Naive B cell (primary cell): ENCODE measurements at regions not wholly inside any gene's neighbourhood (a gene's known extent, or its start where the extent isn't known, plus 50 kb on each side); places are given as distances from the start of the nearest gene placed in this dataset.
"Not testable (repeated sequence)": the region's sequence is repeated elsewhere in the genome, so short reads cannot be mapped to it uniquely, and the experiment has no call there.

Experiments used
- ATAC-seq, 2 donors: fragments of 150-1000 bp; cut with Tn5 transposase; 2 replicates each; pipeline ENCODE4 v1.10.0; 2021; ENCODE audit warnings: low read depth in 2 of 2, mild to moderate bottlenecking in 2 of 2, moderate library complexity in 2 of 2
- DNase-seq: peaks from one replicate; pipeline ENCODE4 v3.0.0; 2022
- H3K27ac Mint-ChIP-seq, 6 donors: one replicate each; pipeline ENCODE4 v1.8.0; 2020 to 2022; ENCODE audit warnings: mild to moderate bottlenecking in 6 of 6, mixed read lengths in 6 of 6, moderate library complexity in 5 of 6, inconsistent platforms in 2 of 6
- H3K27me3 Mint-ChIP-seq, 3 donors: one replicate each; pipeline ENCODE4 v1.8.0; 2021 to 2022; ENCODE audit warnings: mixed read lengths in 3 of 3, mild to moderate bottlenecking in 1 of 3
- H3K36me3 Mint-ChIP-seq, 2 donors: one replicate each; pipeline ENCODE4 v1.8.0; 2020 to 2022; ENCODE audit warnings: mixed read lengths in 2 of 2, inconsistent platforms in 1 of 2, mild to moderate bottlenecking in 1 of 2
- H3K4me1 Mint-ChIP-seq, 3 donors: one replicate each; pipeline ENCODE4 v1.8.0; 2020 to 2022; ENCODE audit warnings: mixed read lengths in 3 of 3, inconsistent platforms in 1 of 3, mild to moderate bottlenecking in 1 of 3, moderate library complexity in 1 of 3
- H3K4me3 Mint-ChIP-seq, 8 donors: one replicate each; pipeline ENCODE4 v1.8.0; 2020 to 2022; ENCODE audit warnings: mild to moderate bottlenecking in 8 of 8, mixed read lengths in 8 of 8, moderate library complexity in 8 of 8, inconsistent platforms in 2 of 8
- H3K9me3 Mint-ChIP-seq, 7 donors: one replicate each; pipeline ENCODE4 v1.8.0; 2020 to 2022; ENCODE audit warnings: mixed read lengths in 7 of 7, mild to moderate bottlenecking in 5 of 7, inconsistent platforms in 2 of 7, moderate library complexity in 1 of 7

DNA sequence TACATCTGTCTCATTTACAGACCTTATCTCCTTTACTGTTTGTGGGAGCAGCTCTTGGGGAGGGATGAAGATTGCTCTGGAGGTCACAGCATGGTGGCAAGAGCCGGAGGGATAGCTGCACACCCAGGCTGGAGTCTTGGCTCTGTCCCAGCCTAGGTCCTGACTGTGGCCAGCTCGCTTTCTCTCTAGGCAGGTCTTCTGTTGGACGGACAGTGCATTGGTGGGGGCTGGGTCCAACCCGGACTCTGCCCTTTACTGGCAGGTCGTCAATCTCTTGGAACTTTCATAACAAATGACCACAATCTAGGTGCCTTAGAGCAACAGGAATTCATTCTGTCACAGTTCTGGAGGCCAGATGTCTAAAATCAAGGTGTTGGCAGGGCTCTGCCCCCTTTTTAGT lies 319.8 kb upstream of the C1orf174 start:
- Mint-ChIP-seq H3K36me3 (no peaks in the 10 kb centered on the region), H3K27ac (no peak overlapping the region), H3K4me1 (peaks cover 0 to 2% (median 0%) of the 10 kb centered on the region in 3 donors), H3K4me3 (no peak overlapping the region), H3K27me3 (peaks cover 27 to 30% (median 29%) of the 10 kb centered on the region in 3 donors), H3K9me3 (peaks cover 0 to 2% (median 0%) of the 10 kb centered on the region in 7 donors)
- no peak for DNase-seq
- ATAC-seq = no peak

DNA sequence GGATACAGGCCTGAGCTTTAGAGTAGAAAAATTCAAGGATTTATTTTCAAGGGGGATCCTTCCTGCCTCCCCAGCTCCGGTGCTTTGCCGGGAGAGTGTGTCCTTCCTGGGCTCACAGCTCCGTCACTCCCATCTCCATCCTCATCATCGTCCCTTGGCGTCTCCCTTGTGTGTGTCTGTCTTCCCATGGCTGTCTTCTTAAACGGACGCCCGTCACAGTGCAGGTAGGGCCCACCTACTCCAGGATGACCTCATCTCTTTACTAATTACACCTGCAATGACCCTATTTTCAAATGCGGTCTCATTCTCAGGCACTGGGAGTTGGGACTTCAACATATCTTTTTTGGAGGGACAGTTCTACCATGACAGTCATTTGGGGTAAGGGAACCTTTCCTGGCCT lies 320.3 kb upstream of the C1orf174 start:
- Mint-ChIP-seq H3K4me1 (peaks cover 0 to 2% (median 0%) of the 10 kb centered on the region in 3 donors), H3K9me3 (peaks cover 0 to 2% (median 0%) of the 10 kb centered on the region in 7 donors), H3K36me3 (no peaks in the 10 kb centered on the region), H3K27me3 (peaks cover 22 to 25% (median 25%) of the 10 kb centered on the region in 3 donors), H3K27ac (no peak overlapping the region), H3K4me3 (no peak overlapping the region)
- ATAC-seq = no peak
- DNase-seq = no peak

DNA sequence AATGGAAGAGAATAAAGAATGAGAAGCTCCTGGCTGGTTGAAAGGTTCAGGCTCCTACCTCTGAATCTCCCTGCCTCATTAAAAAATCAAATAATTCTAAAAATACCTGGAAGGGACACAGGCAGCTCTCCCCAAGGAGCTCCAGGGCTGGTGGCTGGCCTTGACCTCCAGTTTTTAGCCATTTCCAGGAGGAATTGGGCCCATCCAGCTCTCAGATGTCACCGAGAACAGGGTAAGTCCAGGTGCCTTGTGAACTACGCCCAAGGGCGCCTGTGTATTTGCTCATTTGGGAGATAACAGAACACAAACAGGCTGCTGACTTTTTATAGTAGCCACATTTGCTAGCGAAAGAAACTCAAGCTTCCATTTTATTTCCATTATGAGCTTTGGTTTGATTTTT lies 321.0 kb upstream of the C1orf174 start:
- no peak for ATAC-seq
- Mint-ChIP-seq H3K4me3 (no peak overlapping the region), H3K9me3 (peaks cover 0 to 2% (median 0%) of the 10 kb centered on the region in 7 donors), H3K27me3 (peaks cover 17 to 27% (median 18%) of the 10 kb centered on the region in 3 donors), H3K4me1 (peaks cover 0 to 2% (median 0%) of the 10 kb centered on the region in 3 donors), H3K36me3 (no peaks in the 10 kb centered on the region), H3K27ac (no peak overlapping the region)
- DNase-seq = no peak

DNA sequence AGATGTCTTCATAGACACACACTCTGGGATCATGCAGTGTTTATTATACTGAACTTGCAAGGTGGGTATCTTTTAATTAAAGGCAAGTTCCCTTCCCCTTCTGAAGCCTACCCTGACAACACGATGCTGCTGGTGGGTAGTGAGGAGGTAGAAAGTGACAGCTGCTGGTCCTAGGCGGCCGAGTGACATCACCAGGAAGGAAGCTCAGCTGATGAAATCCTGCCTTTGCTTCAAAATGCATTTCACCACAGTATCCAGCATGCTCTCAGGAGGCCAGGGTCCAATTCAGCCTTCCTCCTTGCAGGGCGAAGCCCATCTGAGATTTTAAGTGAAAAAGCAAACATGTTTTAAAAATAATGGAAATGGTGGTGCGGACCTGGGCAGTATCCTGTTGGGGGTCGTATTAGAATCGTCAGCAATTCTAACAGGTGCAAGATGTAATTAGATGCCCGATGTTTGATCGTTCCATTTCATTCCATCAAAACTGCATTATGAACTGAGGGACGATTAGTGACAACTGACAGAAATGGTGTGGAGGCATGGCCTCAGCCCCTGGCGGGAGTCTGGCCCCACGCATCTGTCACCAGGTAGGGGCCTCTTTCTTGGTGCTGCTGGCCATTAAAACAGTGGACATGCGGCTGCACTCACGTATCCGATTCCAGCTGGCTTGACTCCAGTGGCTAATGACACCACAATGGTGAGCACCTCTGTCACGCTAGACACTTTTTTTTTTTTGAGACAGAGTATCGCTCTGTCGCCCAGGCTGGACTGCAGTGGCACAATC lies 324.8 kb upstream of the C1orf174 start:
- DNase-seq (no peak), ATAC-seq (no peak)
- Mint-ChIP-seq H3K4me1 (peaks cover 0 to 2% (median 0%) of the 10 kb centered on the region in 3 donors), H3K27ac (no peak overlapping the region), H3K9me3 (peaks cover 0 to 3% (median 0%) of the 10 kb centered on the region in 7 donors), H3K27me3 (peaks cover 9 to 18% (median 10%) of the 10 kb centered on the region in 3 donors), H3K36me3 (no peaks in the 10 kb centered on the region), H3K4me3 (no peak overlapping the region)

DNA sequence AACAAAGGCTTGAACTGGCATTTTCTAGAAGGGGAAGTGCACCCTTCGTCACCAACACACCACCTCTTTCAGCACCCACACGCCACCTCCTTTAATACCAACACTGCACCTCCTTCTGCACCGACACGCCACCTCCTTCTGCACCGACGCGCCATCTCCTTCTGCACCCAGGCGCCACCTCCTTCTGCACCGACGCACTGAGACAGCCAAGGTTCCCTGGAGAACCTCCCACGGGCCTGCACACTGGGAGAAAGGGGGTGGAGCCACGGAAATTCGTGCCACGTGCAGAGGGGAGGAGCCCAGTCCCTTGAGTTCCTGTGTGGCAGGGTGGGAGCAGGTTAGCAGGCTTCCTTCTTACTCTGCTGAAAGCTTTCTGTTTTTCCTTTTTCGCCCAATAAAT lies 327.9 kb upstream of the C1orf174 start:
- H3K27ac Mint-ChIP-seq = peak overlapping the region in 1 of 6 donors; percentile 68
- no peak overlapping the region for H3K4me3 Mint-ChIP-seq
- no peaks in the 10 kb centered on the region for H3K36me3 Mint-ChIP-seq

DNA sequence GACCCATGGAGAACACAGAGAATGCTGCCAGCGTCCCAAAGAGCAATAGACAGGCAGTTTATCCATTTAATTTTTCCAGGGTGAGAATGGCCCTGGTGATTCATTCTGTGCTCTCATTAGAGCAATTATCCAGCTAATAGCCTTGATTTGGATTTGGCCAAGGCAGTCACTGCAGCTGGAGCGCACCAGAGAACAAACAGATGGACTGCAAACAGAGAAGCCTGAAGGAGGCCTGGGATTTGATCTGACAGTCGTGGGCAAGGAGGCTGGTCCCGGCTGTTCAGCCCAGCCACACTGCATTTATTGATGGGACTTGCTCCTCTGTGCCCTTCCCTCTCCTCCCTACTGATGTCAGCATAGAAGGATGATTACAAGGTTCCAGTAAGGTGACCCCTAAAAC lies 353.9 kb upstream of the C1orf174 start:
- H3K27me3 Mint-ChIP-seq = peaks cover 13 to 31% (median 14%) of the 10 kb centered on the region in 3 donors
- no peak overlapping the region for H3K27ac Mint-ChIP-seq

More for the DNA sequence above, 327.9 kb upstream of the C1orf174 start:
- peaks cover 12 to 20% (median 12%) of the 10 kb centered on the region in 3 donors for H3K27me3 Mint-ChIP-seq
- H3K4me1 Mint-ChIP-seq = no peaks in the 10 kb centered on the region
- ATAC-seq (no peak), DNase-seq (no peak)
- H3K9me3 Mint-ChIP-seq = peaks cover 0 to 3% (median 0%) of the 10 kb centered on the region in 7 donors

DNA sequence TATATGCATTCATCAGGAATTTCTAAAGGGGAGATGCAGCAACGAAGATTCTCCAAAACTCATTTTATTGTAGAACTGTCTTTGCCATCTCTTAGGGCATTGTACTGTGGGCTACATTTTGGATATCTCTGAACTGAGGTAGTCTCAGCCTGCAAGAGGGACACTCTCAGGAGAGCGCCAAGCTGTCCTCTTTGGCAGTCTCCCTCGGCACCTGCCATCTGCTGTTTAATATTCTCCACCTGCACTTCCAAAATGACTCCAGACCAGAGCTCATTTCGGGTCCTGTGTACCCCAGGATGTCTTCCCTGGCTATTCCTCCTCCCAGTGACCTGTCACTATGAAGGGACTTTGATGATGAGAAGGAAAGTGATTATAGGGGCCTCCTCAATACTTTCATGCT lies 356.3 kb upstream of the C1orf174 start:
- Mint-ChIP-seq H3K4me1 (peaks cover 0 to 5% (median 0%) of the 10 kb centered on the region in 3 donors), H3K36me3 (peaks cover 0 to 16% of the 10 kb centered on the region in 2 donors), H3K9me3 (peaks cover 18 to 48% (median 39%) of the 10 kb centered on the region in 7 donors), H3K27me3 (peaks cover 8 to 24% (median 12%) of the 10 kb centered on the region in 3 donors), H3K27ac (no peak overlapping the region), H3K4me3 (no peak overlapping the region)
- no peak for ATAC-seq
- no peak for DNase-seq

More for the DNA sequence above, 353.9 kb upstream of the C1orf174 start:
- Mint-ChIP-seq H3K4me3 (no peak overlapping the region), H3K9me3 (peaks cover 18 to 42% (median 28%) of the 10 kb centered on the region in 7 donors), H3K4me1 (peaks cover 0 to 5% (median 0%) of the 10 kb centered on the region in 3 donors), H3K36me3 (peaks cover 0 to 16% of the 10 kb centered on the region in 2 donors)
- ATAC-seq = no peak
- DNase-seq = no peak

DNA sequence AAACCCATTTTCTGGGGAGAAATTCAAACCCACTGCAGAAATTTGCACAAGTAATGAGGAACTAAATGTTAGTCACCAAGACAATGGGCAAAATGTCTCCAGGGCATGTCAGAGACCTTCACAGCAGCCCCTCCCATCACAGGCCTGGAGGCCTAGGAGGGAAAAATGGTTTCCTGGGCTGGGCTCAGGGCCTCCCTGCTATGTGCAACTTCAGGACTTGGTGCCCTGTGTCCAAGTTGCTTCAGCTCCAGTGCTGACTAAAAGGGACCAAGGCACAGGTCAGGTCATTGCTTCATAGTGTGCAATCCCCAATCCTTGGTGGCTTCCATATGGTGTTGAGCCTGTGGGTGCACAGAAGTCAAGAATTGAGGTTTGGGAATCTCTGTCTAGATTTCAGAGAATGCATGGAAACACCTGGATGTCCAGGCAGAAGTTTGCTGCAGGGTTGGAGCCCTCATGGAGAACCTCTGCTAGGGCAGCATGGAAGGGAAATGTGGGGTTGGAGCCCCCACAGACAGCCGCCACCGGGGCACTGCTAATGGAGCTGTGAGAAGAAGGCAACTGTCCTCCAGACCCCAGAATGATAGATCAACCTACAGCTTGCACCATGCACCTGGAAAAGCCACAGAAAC lies 358.2 kb upstream of the C1orf174 start:
- H3K27ac Mint-ChIP-seq = not testable (repeated sequence)

DNA sequence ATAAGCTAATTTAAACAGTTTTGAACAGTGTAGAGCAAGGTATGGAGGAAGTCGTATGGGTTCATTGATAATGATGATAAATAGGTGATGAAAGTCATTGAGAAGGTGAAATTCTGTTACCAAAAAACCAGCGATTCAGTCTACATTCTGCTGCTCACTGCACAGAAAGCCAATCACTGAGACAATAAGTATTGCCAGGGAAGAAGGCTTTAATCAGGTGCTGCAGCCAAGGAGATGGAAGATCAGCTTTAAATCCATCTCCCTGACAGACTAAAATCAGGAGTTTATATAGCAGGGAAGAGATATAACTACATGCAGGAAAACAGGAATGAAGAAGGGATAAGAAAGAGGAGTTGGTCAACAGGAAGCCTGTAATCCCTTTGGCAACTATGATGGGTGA lies 361.3 kb upstream of the C1orf174 start:
- peaks cover 18 to 44% (median 37%) of the 10 kb centered on the region in 7 donors for H3K9me3 Mint-ChIP-seq
- H3K4me1 Mint-ChIP-seq = peaks cover 0 to 6% (median 0%) of the 10 kb centered on the region in 3 donors
- H3K27me3 Mint-ChIP-seq = peaks cover 17 to 30% (median 28%) of the 10 kb centered on the region in 3 donors
- ATAC-seq (no peak), DNase-seq (no peak)
- peak overlapping the region in 1 of 6 donors; percentile 29 for H3K27ac Mint-ChIP-seq
- peaks cover 0 to 16% of the 10 kb centered on the region in 2 donors for H3K36me3 Mint-ChIP-seq
- H3K4me3 Mint-ChIP-seq = no peak overlapping the region

More for the DNA sequence above, 358.2 kb upstream of the C1orf174 start:
- Mint-ChIP-seq H3K27me3 (peaks cover 7 to 19% (median 16%) of the 10 kb centered on the region in 3 donors), H3K36me3 (peaks cover 0 to 16% of the 10 kb centered on the region in 2 donors), H3K9me3 (peaks cover 18 to 48% (median 39%) of the 10 kb centered on the region in 7 donors), H3K4me1 (peaks cover 0 to 10% (median 0%) of the 10 kb centered on the region in 3 donors)
- not testable (repeated sequence) for ATAC-seq, H3K4me3 Mint-ChIP-seq, DNase-seq

DNA sequence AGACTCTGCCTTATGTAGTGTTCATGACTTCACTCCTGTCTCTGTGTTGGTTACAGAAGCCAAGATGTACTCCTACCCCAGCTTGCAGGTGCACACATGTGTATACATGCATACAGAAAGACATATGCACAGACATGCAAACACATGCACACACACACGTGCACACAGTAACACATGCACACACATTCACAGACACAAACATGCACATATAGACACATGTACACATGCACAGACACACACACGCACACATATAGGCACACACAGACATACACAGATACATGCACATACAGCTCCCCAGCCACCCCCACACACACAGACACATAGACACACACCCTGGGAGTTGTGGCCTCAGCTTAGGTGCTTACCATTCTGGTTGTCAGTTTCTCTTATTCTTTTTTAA lies 362.6 kb upstream of the C1orf174 start:
- peaks cover 7 to 31% (median 23%) of the 10 kb centered on the region in 7 donors for H3K9me3 Mint-ChIP-seq
- H3K27me3 Mint-ChIP-seq = peaks cover 20 to 30% (median 28%) of the 10 kb centered on the region in 3 donors
- H3K36me3 Mint-ChIP-seq = peaks cover 0 to 5% of the 10 kb centered on the region in 2 donors

DNA sequence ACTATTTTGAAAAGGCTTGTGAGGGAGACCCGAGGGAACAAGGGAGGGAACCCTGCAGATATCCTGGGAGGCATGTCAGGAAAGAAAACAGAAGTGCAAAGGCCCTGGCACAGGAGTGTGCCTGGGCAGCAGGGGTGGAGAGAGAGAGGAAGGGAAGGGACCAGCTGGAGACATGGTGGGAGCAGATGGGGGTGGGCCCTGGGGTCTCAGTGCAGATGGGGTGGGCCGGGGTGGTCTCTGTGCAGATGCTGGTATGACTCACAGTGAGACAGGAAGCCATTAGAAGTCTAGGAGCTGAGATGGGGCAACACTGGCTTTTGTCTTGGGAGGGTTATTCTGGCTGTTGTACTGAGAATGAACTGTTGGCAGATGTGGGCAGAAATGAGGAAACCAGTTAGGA lies 363.6 kb upstream of the C1orf174 start:
- Mint-ChIP-seq H3K36me3 (no peaks in the 10 kb centered on the region), H3K4me3 (no peak overlapping the region), H3K4me1 (peaks cover 0 to 6% (median 4%) of the 10 kb centered on the region in 3 donors), H3K9me3 (peaks cover 3 to 21% (median 14%) of the 10 kb centered on the region in 7 donors), H3K27me3 (peaks cover 20 to 30% (median 28%) of the 10 kb centered on the region in 3 donors), H3K27ac (peak overlapping the region in 2 of 6 donors; percentile 8 to 74)
- DNase-seq (no peak), ATAC-seq (no peak)

More for the DNA sequence above, 362.6 kb upstream of the C1orf174 start:
- ATAC-seq (no peak), DNase-seq (no peak)
- H3K4me3 Mint-ChIP-seq = no peak overlapping the region
- no peak overlapping the region for H3K27ac Mint-ChIP-seq
- H3K4me1 Mint-ChIP-seq = peaks cover 0 to 6% (median 3%) of the 10 kb centered on the region in 3 donors

DNA sequence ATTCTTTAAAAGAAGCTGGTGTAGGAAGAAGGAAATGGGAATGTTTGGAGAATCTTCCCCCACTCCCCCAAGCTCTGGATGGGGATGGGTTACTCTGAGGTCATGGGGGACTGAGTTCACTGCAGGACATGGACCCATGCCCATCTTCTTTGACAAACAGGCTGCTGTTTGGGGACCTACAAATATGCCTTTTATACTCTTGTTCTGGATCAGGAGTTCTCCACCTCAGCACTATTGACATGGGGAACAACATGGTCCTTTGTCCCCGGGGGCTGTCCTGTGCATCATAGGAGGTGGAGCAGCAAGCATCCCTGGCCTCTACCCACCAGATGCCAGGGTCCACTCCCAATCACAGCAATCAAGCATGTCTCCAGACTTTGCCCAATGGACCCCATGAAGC lies 365.8 kb upstream of the C1orf174 start:
- Mint-ChIP-seq H3K27ac (no peak overlapping the region), H3K4me3 (no peak overlapping the region), H3K36me3 (no peaks in the 10 kb centered on the region), H3K9me3 (peaks cover 2 to 7% (median 5%) of the 10 kb centered on the region in 7 donors), H3K4me1 (peaks cover 0 to 6% (median 4%) of the 10 kb centered on the region in 3 donors), H3K27me3 (peaks cover 25 to 34% (median 28%) of the 10 kb centered on the region in 3 donors)
- ATAC-seq (no peak), DNase-seq (no peak)
